BJ (cell line): ENCODE measurements at regions not wholly inside any gene's neighbourhood (a gene's known extent, or its start where the extent isn't known, plus 50 kb on each side); places are given as distances from the start of the nearest gene placed in this dataset.
"Not testable (repeated sequence)": the region's sequence is repeated elsewhere in the genome, so short reads cannot be mapped to it uniquely, and the experiment has no call there.

Experiments
- CTCF ChIA-PET: fragments of 350-600 bp; formaldehyde crosslinking; extraction: SDS; loops from one replicate; lab custom pipeline; 2021; ENCODE audit warnings: antibody characterized with exemption, inconsistent platforms; lab: Yijun Ruan, JAX
- POLR2A ChIA-PET: fragments of 300-600 bp; sonication (Branson Sonifier 250); formaldehyde crosslinking; extraction: SDS; loops from one replicate; lab custom pipeline; 2021; ENCODE audit warnings: antibody characterized with exemption; lab: Charles Lee
- DNase-seq: peaks from one replicate; pipeline ENCODE4 v3.0.0-alpha.2; 2011; ENCODE audit warnings: low read depth
- H3K27me3 ChIP-seq: 2 replicates; pipeline ENCODE4 v1.6.0; 2011; ENCODE audit warnings: low read length; ENCODE audit not compliant: control insufficient read depth, insufficient read depth
- H3K36me3 ChIP-seq: 2 replicates; pipeline ENCODE4 v1.5.1; 2011; ENCODE audit warnings: low read length; ENCODE audit not compliant: control insufficient read depth, insufficient read depth
- H3K4me3 ChIP-seq: 2 replicates; pipeline ENCODE4 v1.5.1; 2011; ENCODE audit warnings: low read depth, mild to moderate bottlenecking, control low read depth, low read length
- TF ChIP-seq, protein P1 (sequence below): IDR thresholded peaks from 2 replicates; pipeline ENCODE4 v1.5.1; 2011; ENCODE audit warnings: low read depth, mild to moderate bottlenecking, control low read depth, inconsistent platforms, low read length, moderate library complexity; ENCODE audit not compliant: insufficient read depth

DNA sequence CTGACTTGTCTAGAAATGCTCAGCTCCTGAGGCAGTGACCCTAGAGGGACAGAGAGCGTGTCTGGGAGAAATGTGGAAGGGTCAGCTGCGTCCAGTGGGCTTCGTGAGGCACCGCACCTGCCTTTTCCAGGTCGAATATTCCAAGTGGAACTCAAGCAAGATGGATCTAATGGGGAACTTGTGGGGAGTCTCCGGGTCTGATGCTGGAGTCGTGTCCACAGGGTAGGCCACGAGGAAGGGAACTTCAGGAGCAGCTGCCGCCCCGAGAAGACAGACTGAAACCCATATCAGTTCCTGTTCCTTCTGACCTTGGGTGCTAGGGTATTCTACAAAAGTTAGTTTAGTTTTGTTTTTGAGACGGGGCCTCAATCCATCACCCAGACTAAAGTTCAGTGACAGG is 67.5 kb downstream of the TNFAIP2 start:
- TF ChIP-seq, protein P1, sequence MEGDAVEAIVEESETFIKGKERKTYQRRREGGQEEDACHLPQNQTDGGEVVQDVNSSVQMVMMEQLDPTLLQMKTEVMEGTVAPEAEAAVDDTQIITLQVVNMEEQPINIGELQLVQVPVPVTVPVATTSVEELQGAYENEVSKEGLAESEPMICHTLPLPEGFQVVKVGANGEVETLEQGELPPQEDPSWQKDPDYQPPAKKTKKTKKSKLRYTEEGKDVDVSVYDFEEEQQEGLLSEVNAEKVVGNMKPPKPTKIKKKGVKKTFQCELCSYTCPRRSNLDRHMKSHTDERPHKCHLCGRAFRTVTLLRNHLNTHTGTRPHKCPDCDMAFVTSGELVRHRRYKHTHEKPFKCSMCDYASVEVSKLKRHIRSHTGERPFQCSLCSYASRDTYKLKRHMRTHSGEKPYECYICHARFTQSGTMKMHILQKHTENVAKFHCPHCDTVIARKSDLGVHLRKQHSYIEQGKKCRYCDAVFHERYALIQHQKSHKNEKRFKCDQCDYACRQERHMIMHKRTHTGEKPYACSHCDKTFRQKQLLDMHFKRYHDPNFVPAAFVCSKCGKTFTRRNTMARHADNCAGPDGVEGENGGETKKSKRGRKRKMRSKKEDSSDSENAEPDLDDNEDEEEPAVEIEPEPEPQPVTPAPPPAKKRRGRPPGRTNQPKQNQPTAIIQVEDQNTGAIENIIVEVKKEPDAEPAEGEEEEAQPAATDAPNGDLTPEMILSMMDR = no peak
- H3K36me3 ChIP-seq = no peaks in the 10 kb centered on the region
- H3K4me3 ChIP-seq = no peak overlapping the region
- peaks cover 7% of the 10 kb centered on the region for H3K27me3 ChIP-seq
- POLR2A ChIA-PET = no interaction called here
- no peak for DNase-seq
- CTCF ChIA-PET = interaction anchor here (1.6 to 2.4 kb wide), 2 partner anchors 86 to 100 kb away, joined by 3 to 7 read pairs; no protein-coding TSS in a partner anchor

DNA sequence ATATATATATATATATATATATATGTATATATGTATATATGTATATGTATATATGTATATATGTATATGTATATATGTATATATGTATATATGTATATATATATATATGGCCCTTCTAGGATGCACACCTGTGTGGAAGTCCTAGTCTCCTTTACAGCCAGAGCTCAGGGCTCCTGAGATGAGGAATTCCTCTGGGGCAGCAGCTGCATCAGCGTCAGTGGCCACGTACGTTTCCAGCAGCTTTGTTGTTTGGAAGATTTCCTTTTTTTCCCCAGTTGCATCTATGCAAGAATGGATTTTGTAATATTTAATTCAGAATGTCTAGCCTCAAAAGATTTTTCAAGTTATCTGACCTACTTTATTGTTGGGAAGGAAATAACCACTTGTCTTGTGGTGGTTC is 68.6 kb downstream of the TNFAIP2 start:
- TF ChIP-seq, protein P1 = no peak
- Histone ChIP-seq H3K4me3 (no peak overlapping the region), H3K36me3 (no peaks in the 10 kb centered on the region), H3K27me3 (peaks cover 6% of the 10 kb centered on the region)
- DNase-seq = no peak
- POLR2A ChIA-PET = interaction anchor here (0.6 kb wide), 1 partner anchor 723 kb away, joined by 3 read pairs; no protein-coding TSS in a partner anchor
- CTCF ChIA-PET = interaction anchor here (1.2 to 3.1 kb wide), 4 partner anchors 8 to 99 kb away, joined by 3 to 8 read pairs (median 5); no protein-coding TSS in a partner anchor

DNA sequence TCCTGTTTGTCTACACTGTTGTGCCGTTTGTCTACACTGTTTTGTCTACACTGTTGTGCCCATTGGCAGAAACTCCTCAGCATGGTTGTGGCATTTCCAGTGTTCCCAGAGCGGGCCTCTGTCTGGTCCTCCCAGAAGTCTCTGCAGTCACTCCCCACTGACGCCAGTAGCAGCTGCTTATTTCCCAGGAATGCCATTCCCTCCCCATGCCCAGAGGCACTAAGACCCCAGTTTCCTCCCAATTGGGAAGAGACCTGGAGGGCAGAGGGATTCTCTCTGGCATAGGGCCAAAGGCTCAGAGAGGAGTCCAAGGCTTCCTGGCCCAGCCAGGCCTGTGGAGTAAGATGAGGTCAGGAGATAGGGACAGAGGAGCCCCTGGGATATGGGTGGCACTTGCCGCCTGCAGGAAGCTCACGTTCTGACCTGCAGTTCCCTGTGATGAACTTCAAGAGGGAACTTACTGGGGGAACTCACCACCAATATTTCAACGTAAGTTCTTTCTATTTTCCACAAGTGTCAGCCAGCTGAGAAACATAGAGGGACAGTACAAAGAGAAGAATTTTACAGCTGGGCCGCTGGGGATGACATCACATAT is 69.1 kb downstream of the TNFAIP2 start:
- DNase-seq = no peak
- TF ChIP-seq, protein P1 = no peak
- ChIA-PET CTCF (interaction anchor here (1.2 to 3.1 kb wide), 3 partner anchors 9 to 87 kb away, joined by 3 to 8 read pairs (median 7); no protein-coding TSS in a partner anchor), POLR2A (interaction anchor here (0.6 kb wide), 1 partner anchor 724 kb away, joined by 3 read pairs; no protein-coding TSS in a partner anchor)
- H3K36me3 ChIP-seq = no peaks in the 10 kb centered on the region
- H3K27me3 ChIP-seq = peaks cover 6% of the 10 kb centered on the region
- no peak overlapping the region for H3K4me3 ChIP-seq

DNA sequence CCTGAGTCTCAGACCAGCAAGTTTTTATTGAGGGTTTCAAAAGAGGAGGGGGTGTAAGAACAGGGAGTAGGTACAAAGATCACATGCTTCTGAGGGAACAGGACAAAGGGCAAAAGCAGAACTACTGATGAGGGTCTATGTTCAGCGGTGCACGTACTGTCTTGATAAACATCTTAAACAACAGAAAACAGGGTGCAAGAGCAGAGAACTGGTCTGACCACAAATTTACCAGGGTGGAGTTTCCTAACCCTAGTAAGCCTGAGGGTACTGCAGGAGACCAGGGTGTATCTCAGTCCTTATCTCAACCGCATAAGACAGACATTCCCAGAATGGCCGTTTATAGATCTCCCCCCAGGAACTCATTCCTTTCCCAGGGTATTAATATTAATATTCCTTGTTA is 69.6 kb downstream of the TNFAIP2 start:
- H3K27me3 ChIP-seq, POLR2A ChIA-PET, H3K4me3 ChIP-seq, H3K36me3 ChIP-seq, DNase-seq: not testable (repeated sequence)
- CTCF ChIA-PET = interaction anchor here (1.2 to 3.1 kb wide), 3 partner anchors 9 to 88 kb away, joined by 3 to 8 read pairs (median 7); no protein-coding TSS in a partner anchor

DNA sequence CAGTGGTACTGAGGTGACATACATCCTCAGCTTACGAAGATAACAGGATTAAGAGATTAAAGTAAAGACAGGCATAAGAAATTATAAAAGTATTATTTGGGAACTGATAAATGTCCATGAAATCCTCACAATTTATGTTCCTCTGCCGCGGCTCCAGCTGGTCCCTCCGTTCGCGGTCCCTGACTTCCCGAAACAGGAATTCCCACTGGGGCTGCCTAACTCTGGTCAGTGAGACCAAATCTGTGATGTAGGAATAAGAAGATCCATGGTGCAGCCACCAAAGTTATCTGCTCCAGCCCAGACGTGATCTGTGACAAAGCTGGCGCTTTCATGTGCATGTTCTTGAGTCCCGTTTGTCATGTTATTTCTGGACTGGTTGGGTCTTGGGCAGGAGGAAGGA is 70.2 kb downstream of the TNFAIP2 start:
- H3K4me3 ChIP-seq, H3K36me3 ChIP-seq, DNase-seq, POLR2A ChIA-PET, H3K27me3 ChIP-seq: not testable (repeated sequence)
- CTCF ChIA-PET = interaction anchor here (3.1 kb wide), 1 partner anchor 15 kb away, joined by 8 read pairs; no protein-coding TSS in a partner anchor

DNA sequence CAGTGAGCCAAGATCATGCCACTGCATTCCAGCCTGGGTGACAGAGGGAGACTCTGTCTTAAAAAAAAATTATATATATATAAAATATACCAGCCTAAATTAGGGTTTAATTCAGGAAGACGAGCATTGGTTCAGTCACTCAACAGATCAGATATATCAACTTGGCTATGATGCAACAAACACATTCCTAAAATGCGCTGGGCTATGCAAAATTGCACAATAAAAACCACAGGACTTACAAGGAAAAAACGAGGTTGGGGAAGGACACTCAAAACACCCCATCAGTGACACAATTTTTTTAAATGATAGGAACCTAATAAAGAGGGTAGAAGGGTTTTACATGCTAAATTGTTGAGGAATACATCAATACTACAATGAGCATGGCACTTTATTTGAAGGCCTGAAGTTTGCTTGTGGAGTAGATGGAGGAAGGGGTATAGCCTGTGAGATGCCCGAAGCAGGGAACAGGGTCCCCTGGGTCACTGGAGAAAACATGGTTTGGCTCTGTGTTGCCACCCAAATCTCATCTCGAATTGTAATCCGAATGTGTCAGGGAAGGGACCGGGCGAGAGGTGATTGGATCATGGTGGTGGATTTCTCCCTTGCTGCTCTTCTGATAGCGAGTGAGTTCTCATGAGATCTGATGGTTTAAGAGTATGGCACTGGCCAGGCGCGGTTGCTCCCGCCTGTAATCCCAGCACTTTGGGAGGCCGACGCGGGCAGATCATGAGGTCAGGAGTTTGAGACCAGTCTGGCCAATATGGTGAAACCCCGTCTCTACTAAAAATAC is 71.2 kb downstream of the TNFAIP2 start:
- ChIA-PET POLR2A (no interaction called here), CTCF (no interaction called here)
- Histone ChIP-seq H3K27me3 (peaks cover 2% of the 10 kb centered on the region; the same call in 1 of the 2 replicates), H3K36me3 (no peaks in the 10 kb centered on the region), H3K4me3 (no peak overlapping the region)
- TF ChIP-seq, protein P1 = no peak
- peak; percentile 70 for DNase-seq
